Right hindlimb (tissue), 1 donor: ENCODE measurements at regions not wholly inside any gene's neighbourhood (a gene's known extent, or its start where the extent isn't known, plus 50 kb on each side); places are given as distances from the start of the nearest gene placed in this dataset.
"Not testable (repeated sequence)": the region's sequence is repeated elsewhere in the genome, so short reads cannot be mapped to it uniquely, and the experiment has no call there.

ENCODE experiments used
- DNase-seq: peaks from one replicate; pipeline ENCODE4 v3.0.0-alpha.2; 2018

DNA sequence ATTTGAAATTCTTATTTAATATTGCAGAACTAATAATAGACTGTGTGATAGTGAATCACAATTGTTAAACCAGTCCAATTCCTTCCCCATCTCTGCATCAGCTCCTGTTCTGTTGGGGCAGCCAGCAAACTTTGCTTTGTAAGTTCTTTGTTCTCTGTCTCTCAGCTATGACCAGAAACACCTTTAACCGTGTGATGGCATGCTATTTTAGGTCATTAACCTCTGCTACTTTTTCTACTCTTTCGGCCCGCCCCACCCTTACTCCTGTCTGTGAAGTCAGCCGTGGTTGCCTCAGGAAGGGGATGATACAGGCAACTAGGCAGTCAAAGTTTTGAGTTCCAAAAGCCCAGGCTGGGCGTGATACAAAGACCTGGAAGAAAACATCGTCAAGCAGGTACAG lies 51.3 kb upstream of the EGFL6 start:
- DNase-seq, result no peak

DNA sequence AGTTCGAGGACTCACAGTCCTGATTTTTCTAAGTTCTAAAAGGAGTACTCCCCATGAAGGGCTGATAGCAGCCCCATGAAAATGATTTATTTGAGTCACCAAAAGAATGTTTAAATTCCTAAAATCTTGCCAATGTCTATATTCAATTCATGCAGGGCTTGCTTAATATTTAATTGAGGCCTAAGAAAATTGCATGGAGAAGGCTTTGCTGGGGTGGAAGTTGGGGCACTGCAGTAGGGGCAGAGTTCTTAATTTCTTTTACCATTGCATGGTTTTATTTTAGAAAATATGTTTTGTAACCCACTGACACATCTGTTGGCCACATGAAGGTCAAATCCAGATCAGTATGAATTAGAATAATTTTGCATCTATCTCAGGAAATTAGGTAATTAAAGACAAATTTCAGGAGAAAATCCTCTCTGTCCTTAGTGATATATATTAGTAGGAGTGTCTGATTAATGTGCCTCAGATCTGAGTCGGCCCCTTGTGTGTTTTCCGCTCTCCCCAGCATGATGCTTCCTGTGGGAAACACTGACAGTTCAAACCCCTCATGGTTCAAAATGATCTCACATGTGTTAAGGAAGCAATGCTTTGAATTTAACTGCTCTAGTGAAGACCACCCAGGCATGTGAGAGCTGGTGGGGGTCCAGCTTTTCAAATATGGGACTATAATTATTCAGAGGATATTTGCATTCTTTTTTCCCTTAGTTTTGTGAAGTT lies 54.0 kb upstream of the EGFL6 start:
- DNase-seq, result no peak

DNA sequence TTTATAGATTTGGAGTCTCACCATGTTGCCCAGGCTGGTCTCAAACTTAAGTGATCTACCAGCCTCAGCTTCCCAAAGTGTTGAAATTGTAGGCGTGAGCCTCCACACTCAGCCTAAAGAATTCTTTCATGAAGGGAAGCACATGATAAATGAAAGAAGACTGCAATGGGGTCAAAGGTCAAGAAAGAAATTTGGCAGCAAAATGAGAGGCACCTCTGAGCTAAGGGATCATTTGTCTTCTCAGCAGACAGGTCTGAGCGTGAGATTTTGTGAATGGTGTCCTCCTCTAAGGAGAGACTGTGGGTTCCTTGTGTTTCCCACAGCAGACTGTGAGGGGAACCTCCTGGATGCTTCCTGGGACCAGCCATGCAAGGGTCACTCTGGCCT lies 57.5 kb upstream of the EGFL6 start:
- DNase-seq, result no peak

DNA sequence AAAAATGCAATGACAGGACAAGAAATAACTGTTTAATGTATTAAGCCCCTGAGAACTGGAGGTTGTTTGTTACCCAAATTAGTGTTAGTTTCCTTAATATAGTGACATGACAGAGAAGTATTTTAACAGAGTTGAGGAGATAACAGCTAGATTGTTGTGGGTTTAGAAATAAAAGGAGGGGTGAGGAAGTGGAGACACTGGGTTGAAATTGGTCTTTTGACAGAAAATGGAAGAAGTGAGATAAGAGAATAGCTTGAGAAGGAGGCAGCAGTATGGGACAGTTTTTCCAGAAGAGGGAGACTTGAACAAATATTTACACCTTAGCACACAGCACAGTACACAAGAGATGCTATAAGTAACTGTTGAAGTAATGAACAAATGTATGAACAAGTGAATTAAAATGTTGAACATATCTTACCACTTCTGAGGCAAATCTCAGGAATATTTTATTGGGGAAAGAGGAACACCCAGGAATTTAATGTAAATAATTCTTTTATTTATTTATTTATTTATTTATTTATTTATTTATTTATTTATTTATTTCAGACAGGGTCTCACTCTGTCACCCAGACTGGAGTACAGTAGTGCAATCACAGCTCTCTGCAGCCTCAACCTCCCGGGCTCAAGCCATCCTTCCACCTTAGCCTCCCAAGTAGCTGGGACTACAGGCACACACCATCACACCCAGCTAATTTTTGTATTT lies 58.0 kb upstream of the EGFL6 start:
- no peak for DNase-seq

DNA sequence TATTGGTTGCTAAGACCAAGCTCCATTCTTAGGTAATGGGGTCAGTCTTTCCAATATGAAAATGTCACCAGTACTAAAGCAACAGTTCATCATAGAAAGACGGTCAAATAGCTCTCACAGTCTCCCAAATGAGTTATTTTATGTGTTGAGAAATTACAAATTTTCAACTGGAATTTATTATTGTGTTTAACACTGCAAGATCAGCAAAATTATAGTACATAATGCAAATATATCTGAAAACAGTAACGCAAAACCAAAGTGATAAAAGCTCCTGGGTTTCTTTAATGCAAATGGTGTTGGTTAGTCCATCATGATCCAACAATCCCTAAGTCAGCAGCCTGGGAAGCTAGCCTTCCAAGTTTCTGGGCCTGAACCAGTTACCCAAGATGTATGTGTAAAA lies 61.5 kb upstream of the EGFL6 start:
- DNase-seq, result no peak

DNA sequence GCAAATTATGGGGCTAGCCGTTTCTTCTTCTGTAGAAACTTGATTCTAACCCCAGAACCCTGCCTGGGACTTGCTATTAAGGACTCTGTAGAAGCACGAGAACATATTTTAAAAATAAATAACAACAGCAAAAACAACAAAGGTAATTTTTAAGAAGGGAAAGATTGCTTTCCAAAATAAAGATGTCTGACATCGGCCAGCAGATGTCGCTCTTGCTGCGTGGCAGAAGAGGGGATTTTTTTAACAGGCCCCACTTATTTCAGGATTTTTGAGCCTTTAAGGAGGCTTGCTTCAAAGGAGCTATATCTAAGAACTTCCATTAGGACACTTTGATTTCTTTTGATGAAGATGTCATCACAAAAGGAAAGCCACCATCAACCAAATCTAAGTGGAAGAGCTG lies 62.8 kb upstream of the EGFL6 start:
- peak; percentile 42 for DNase-seq

DNA sequence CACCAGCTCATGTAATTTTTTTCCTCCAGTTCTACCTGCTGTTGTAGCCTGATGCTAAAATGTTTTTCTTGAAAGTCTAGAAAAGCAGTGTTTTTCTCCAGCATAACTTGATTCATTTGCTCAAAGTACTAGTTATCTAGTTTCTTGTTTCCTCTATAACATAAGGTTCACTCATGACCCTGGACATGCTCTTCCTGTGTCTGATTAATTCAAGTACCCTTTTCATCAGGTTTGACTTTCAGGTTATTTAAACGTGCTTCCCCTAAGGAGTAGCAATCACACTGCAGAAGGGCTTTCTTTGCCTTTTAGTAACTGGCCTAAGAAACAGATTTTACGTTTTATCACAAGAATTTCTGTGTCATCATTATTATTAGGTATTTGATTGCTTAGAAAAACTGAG lies 66.8 kb upstream of the EGFL6 start:
- no peak for DNase-seq

DNA sequence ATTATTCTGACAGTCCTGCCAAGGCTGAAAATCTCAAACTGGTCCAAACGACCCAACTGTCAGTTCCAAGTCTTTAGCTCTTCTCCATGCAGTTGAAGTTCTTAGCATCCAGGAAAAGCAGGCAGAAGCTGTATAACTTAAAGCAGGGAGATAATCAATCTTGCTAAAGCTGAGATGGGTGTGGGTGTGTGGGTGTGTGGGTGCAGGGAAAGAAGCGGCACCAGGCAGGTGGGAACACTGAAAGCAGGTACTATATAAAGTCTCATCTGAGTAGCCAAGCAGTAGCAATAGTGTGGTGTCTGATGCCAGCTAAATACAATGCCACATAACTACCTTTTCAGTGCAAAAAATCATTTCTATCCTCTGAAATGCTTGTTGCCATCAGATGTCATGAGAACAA lies 69.7 kb upstream of the EGFL6 start:
- no peak for DNase-seq

DNA sequence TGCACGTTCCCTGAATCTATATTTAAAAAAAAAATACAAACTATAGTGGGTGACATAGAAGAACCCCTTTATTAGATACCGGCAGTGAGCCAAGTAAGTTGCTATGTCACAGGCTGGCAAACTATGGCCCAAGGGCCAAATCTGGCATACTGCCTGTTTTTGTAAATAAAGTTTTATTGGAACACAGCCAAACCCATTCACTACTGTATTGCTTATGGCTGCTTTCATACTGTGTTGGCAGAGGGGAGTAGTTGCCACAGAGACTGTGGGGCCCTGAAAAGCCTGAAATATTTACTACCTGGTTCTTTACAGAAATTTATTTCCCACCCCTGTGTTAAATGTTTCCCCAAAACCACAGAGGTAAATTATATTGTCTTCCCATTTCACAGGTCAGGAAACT lies 71.2 kb upstream of the EGFL6 start:
- no peak for DNase-seq

DNA sequence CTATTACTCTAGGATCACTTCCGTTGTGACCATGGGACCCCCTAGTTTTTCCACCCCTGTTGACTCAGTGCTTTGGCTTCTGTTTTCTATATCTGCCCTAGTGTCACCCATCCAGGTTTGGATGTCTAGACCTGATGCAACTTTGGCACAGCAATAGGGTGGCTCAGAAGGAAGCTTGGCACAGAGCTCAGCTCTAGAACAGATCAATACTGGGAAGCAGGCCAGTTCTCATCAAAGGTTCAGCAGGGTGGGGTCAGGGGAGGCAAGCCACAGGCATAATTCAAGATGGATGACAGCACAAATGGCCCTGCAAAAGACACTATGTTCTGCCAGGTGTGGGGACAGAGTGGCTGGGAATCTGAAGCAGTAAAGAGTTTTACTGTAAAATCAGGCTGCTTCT lies 74.2 kb upstream of the EGFL6 start:
- no peak for DNase-seq

DNA sequence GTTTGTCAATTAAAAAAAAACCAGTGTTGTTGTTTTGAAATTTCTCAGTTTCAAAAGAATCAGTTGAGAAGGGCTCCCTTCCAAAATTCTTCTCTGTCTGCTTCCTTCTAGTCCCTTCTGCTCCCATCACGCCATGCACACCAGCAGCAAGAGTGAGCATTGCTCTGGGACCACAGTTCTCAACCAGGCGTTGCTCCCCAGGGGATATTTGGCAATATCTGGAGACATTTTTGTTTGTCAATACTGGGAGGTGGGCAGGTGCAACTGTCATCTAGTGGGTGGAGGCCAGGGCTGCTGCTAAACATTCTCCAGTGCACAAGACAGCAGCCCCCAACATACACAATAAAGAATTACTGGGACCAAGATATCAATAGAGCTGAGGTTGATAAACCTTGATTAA lies 74.8 kb upstream of the EGFL6 start:
- DNase-seq, result no peak

DNA sequence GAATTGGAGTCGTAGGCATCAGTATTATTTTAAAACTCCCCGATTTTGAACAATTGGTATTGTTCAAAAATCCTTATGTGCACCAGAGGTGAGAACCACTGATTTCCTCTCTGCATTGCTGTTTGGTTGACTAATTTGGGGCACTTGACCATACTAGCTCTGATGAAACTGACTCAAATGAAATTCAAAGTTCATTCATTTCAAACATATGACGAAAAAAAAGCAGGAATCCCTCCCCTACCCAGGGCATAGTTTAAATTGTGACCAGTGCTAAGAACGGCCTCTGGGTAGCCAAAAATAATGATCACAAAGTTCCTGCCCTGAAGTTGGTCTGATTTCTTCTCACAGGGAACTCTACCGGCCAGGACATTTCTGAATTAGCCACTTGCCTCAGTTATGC lies 75.7 kb upstream of the EGFL6 start:
- no peak for DNase-seq

DNA sequence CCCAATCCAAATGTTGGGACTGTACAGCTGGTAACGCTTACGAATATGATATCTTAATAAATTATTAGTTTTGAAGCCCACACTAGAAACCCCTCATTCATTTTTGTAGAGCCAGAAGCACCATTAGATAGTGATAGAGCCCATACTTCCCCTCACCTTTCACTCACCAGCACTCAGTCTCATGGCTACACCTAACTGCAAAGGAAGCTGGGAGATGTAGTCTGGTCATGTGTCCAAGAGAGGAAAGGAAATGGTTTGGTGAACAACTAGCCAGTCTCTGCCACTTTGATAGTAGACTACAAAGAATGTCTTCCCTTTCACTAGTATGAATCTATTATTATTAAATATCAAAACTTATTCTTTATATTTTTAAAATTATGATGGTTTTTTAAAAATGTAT lies 77.1 kb upstream of the EGFL6 start:
- no peak for DNase-seq

DNA sequence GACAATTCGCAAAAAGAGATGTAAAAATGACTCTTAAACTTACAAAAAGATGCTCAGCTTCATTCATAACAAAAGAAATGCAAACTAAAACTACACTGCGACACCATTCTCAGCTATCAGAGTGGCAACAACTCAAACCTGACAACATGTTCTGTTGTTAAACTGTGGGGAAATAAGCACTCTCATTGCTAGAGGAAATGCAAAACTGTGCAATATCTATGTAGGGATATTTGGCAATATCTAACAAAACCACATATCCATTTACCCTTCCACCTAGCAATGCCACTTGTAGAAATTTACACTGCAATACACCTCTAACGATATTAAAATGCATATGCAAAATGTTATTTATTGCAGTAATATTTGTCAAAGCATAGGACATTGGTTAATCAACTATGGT lies 78.3 kb upstream of the EGFL6 start:
- DNase-seq, result no peak

DNA sequence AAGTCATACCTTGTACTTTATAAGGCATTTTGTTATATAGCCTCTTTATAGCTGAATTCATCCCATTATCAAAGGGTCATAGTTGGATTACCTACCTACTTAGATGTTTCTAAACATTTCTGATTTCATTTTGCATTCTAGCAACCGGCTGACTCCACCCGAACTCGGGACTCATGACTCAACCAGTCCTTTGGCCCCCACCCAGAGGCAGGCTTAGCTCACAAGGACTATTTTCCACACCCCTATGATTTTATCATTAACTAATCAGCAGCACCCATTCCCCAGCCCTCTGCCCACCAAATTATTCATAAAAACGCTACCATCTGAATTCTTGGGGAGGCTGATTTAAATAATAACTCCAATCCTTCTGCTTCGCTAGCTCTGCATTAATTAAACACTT lies 79.9 kb upstream of the EGFL6 start:
- no peak for DNase-seq

DNA sequence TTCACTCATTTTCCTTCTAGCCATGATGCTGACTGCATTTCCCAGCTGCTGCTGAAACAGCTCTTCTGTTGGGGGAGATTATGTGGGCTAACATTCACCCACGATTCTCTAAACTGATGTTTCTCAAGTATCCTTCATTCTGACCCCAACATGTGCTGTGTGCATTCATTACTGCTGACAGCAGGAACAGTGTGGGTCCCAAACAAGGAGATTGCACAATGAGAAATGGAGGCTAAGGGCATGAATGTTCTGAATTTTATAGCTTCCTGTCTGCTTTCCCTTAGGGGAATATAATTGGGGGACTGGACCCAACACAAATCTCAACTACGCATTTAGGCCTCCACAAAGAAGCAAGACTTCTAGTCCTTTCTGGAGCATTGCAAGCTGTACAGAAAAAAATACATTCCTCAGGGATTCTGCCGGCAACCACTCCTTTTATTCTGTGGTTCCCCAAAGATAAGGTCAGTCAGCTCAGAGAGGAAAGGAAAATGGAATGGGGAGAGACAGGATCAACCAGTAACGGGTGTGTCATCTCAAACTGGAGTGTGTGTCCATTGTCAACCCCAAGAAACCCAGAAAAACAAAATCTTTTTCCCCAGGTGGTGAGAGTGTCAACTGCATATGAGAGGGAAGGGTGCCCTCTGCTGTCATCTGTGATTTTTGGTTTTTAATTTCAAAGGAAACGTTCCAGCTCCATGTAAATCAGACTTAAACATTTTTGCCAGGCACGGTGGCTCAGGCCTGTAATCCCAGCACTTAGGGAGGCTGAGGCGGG lies 81.5 kb upstream of the EGFL6 start:
- peak; percentile 61 for DNase-seq

DNA sequence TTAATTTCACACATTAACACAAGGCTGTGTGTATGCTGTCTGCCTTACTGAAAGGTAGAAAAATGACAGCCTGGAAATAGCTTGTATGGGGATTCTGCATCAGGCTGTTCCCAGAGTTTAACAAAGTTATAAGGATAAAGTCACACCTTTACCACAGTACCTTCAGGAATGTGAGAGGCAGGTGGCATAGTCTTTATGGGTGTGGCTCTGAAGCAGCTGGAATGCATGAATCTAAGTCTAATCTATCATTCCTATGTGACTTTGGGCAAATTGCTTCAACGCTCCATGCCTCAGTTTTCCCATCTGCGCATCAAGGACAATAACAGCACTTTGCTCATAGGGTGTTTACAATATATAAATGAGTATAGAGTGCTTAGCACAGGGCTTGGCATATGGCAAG lies 84.2 kb upstream of the EGFL6 start:
- DNase-seq, result no peak

DNA sequence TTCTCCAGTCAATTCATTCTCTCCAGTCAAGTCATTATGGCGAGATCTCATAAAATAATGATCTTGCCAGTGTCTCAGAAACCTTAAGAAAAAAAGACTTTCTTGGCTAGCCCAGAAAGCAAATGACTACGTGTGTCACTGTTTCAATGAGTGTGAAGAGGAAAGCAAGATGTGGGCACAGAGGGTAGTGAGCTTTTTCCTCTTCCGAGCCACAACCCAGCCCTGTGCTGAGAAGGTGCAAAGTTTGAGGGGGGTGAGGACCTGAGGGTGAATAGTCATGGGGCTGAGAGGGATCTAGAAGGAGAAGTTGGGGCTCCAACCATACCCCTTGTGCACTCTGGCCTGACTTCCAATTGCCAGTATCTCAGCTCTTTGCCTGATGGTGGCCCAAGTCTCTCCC lies 85.6 kb upstream of the EGFL6 start:
- DNase-seq, result no peak

DNA sequence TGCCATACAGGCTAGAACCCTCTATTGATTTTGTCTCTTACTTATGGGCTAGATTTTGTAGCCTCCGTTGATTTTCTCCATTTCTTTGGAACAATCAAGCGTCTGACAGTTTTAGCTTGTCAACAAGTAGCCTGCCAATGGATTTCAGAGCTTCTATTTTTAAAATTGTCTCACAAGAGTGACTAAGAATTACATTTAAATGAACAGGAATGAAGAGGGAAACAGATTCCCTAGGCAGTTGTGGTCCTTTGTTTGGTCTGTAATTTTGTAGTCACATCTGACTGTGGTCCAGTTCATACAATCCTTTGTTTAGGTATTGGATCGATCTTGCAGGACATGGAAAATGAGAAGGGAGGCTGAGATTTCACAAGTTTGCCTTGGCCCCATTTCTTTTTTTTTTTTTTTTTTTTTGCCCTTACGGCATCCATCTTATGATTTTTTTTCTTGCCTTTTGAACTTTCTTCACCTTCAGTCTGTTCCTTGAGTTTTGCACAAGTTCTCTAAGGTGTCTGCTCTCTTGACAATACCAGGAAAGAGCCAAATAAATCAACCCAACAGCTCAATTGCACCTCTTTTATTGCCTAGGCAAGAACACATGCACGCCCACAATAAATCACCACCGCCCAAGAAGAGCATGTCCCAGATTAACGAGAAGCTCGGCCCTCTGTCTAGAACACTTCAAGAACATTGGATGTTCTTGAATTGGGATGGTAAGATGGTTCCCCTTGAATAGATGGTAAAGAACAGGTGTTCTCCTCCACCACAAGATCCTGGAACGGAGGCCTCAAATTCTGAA lies 86.5 kb upstream of the EGFL6 start:
- no peak for DNase-seq

DNA sequence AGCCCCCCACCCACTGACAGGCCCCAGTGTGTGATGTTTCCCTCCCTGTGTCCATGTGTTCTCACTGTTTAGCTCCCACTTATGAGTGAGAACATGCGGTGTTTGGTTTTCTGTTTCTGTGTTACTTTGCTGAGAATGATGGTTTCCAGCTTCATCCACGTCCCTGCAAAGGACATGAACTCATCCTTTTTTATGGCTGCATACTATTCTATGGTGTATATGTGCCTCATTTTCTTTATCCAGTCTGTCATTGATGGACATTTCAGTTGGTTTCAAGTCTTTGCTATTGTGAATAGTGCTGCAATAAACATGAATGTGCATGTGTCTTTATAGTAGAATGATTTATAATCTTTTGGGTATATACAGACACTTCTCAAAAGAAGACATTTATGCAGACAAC lies 88.6 kb upstream of the EGFL6 start:
- not testable (repeated sequence) for DNase-seq

DNA sequence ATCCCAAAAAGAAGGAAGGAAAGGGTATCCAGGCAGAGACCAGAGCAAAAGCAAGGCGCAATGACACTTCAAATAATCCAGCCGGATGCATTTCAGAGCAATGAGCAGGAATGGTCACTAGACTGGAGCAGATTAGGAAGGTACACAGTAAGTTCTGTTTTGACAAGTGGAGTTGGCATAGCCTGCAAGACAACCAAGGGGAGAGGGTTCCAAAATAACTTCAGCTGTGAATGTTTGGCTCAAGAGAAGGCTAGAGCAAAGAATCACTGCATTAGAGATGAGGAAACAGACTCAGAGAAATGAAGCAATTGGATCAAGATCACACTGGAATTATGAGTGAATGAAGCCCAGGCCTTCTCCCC lies 90.0 kb upstream of the EGFL6 start:
- no peak for DNase-seq

DNA sequence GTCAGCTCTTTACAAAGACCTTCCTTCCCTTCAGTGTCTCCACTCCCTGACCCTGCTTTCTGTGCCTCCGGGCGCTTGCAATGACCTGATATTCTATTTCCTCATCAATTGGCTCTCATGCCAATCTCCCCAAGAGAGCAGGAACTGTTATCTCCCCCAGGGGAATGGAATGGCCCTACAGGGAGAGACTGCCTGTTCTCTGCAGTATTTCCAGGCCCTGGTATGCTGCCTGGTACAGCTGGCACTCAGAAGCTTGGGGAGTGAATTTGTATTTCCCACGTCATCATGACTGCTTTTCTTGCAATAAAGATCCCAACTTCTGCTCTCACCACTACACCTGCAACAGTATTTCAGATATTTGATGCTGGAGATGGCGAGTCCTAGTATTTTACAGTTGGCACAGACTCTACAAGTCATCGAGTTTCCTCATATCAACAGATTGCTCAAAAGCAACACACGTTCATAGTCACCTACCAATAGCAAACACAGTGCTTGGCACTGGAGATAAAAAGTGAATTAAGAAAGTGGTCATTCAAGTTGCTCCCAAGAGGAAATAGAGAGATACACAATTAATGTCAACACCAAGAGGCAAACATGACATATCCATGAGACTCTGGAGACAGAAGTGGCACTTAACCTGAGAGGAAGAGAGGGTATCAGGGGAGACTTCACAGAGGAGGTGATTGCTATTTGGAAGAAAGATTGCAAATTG lies 90.5 kb upstream of the EGFL6 start:
- DNase-seq, result no peak

DNA sequence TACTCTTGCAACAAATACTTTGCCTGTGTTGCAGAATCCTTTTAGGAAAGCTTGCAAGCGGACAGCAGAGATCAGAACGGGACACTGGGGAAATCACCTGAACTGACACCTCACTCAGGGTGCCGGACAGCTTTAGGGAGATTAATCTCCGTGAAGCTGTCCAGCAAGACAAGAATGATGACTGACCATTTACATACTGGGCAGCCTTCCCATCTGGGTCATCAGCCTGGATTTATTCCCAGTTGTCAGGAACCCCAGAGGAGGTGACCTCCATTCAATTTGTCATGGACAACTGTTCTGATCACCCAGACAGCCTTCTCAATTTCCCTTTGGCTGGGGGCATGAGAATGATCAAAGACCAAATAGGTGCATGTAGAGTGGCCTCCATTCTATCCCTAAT lies 93.0 kb upstream of the EGFL6 start:
- no peak for DNase-seq
